A172 (cell line): ENCODE measurements at regions not wholly inside any gene's neighbourhood (a gene's known extent, or its start where the extent isn't known, plus 50 kb on each side); places are given as distances from the start of the nearest gene placed in this dataset.

Experiments
- DNase-seq: peaks from one replicate; pipeline ENCODE4 v3.0.0-alpha.2; 2015; ENCODE audit warnings: low spot score

GRCh38 chr2:150011161-150011730 is 423.7 kb upstream of the MMADHC start:
- DNase-seq: no peak

DNA sequence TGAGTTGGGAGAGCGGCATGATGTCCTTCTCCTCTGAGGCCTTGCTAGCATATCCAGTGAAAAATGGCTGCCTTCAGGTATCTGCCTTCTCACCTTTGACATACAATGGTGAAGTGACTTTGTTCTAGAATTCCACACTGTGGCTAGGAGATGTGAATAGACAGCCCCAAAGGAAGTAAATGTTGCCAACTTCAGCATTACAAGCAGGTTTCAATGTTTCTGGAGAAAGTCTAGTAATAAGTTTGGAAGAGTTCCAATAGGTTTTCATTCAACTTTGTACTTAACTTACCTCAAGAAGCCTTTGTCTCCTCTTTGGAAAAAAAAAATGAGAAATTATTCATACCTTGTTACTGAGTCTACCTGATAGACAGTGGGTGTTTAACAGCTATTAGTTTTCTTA is 421.3 kb upstream of the MMADHC start:
- no peak for DNase-seq

GRCh38 chr2:150007815-150008430 is 420.3 kb upstream of the MMADHC start:
- DNase-seq: no peak

DNA sequence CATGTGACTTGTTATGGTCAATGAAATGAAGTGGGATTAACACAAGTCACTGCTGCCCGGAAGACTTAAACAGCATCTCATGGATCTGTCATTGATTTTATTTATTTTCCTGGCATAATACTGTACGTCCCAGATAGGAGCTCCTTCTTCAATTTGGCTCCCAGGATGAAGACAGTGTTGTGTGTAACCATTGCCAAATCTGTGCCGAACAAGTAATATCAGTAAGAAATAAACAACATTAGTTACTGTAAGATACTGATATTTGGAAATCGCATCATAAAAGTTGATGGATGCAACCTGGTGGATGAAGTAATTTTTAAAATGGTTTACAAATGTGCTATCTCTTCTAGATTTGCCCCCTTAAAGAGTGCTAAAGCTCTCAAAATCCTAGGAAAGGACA is 419.0 kb upstream of the MMADHC start:
- DNase-seq: no peak

GRCh38 chr2:150003544-150003943 is 416.0 kb upstream of the MMADHC start:
- DNase-seq: no peak

DNA sequence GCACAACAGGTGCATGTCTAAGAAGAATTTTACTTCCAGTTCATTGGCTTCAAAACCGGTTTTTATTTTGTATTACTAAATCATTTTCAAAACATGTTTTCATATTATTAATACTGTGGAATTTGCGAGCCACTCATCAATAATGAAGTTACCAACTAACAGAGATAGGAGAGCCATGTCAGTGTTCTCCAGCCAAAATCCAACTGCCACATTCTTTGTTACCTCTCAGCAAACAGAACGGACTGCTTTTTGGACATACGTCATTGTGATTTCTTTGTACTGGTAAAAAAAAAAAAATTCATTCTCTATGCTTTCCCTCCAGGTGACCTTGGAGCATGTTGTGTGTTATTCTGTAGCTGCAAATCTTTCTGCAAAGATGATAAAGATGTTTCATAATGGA is 414.2 kb upstream of the MMADHC start:
- no peak for DNase-seq

DNA sequence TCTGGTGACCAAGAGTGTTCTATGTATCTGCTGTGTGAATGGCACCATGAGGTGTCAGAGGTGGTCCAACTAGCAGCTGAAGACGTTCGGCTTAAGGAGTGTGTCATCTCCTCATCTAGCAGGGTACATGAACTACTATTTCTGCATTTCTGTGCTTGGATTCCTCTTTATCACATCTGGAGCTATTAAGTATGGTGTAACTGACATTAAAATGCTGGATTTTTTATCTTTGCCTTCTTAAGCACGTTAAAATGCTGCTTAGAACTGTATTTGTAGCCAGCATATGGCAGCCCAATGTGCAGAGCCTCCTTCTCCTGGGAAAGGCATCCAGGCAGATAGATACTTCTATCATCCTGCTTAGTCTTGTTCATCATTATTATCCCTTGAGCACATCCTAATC is 409.3 kb upstream of the MMADHC start:
- DNase-seq: no peak

GRCh38 chr2:149994057-149994728 is 406.6 kb upstream of the MMADHC start:
- peak; percentile 96 for DNase-seq

- no peak for DNase-seq
These were observed 405.7 kb upstream of the MMADHC start for GRCh38 chr2:149993316-149993715.

DNA sequence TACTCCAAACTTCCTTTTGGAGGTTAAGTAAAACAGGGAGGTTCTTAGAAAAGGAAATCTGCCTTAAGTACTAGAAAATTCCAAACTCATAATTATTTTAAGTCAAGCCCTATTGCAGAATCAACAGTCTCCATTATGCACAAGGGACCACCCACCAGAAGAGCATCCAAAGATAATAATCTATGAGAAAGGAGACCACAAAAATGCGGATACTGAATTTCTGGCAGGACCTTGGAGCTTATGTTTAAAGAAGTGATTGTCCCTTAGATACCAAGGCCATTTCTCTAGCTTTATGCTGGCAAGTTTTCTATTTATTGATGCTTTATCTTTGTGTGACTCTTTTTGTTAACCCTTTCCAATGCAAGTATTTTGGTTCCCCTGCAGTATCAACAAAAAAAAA is 404.0 kb upstream of the MMADHC start:
- DNase-seq: peak; percentile 58

DNA sequence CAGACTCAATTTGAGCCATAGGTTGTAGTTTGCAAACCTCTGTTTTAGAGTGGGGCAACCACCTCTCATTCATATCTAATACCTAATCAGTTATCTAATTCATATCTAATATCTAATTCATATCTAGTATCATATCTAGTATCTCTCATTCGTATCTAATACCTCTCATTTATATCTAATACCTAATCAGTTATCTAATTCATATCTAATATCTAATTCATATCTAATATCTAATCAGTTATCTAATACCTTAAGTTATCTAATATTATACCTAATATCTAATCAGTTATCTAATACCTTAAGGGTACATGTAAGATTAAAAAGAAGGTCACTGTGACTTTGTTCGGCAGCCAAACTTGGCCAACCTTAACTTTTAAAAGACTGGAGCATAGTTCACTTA is 403.4 kb upstream of the MMADHC start:
- no peak for DNase-seq

DNA sequence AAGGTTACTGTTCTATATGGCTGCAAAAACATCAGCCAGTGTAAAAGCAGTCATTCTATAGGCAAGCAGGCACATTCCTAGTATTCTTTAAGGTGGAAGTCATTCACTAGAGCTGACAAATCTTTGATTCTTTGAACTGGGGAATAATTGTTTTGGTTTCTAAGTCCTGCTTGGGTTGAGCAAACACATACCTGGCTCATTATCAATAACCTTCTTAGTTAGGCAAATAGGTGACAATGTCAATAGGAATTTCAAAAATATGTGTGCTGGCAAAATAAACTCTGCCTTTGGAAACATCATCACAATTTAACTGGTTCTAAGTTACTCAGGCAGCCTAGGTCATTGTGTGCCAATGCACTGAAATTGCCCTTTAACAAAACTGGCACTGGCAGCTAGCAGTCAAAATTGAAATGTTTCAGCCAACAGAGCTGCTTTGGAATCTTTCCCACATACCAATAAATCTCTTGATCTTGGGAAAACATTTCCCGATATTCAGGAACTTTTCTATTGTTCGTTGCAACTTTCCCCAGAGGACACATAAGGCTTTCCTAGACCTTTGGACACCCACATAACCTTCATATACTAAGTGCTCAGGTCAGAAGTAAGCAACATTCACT is 402.0 kb upstream of the MMADHC start:
- no peak for DNase-seq

DNA sequence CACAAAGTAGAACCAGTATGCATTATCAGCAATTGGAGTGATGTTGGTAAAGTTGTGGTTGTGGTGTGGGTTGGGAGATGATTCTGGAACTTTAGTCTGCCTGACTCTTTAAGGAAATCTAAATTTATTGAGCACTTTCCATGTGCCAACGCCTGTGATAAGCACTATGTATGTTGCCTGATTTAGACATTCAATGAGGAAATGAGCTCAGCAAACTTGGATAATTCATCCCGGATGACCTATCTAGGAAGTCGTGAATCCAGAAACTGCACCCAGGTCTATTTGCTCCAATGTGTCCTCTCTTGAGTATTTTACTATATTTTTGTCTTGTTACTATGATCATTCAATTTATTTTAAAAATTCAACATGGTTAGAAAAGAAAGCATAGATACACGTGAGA is 400.8 kb upstream of the MMADHC start:
- DNase-seq: no peak

GRCh38 chr2:149986861-149987260 is 399.3 kb upstream of the MMADHC start:
- no peak for DNase-seq

DNA sequence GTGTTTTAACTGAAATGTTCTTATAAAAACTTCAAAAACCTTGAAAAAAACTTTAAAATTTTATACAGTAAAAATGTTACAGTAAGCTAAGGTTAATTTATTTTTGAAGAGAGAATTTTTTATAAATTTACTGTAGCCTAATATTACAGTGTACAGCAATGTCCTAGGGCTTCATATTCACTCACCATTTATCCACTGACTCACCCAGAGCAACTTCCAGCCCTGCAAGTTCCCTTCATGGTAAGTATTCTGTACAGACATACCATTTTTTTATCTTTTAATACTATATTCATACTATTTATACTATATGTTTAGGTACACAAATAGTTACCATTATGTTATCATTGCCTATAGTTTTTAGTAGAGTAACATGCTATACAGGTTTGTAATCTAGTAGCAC is 396.7 kb upstream of the MMADHC start:
- no peak for DNase-seq

DNA sequence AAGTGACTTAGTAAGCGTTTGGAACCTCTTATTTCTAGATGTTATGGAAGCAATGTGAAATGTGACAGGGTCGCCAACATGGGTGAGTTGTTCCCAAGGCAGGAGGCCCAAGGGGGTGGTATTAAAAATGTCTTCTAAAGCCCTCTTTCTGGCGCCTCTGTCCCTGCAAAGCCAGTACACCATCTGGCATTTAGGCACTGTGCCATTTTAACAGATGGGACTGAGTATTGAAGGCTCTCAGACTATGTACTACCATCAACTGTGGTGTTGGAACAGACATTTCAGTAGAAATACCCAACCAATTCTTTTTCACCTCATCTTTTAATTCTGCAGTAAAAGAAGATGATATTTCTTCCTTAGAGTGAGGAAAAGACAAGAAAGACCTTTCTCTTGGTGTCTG is 384.5 kb upstream of the MMADHC start:
- no peak for DNase-seq

DNA sequence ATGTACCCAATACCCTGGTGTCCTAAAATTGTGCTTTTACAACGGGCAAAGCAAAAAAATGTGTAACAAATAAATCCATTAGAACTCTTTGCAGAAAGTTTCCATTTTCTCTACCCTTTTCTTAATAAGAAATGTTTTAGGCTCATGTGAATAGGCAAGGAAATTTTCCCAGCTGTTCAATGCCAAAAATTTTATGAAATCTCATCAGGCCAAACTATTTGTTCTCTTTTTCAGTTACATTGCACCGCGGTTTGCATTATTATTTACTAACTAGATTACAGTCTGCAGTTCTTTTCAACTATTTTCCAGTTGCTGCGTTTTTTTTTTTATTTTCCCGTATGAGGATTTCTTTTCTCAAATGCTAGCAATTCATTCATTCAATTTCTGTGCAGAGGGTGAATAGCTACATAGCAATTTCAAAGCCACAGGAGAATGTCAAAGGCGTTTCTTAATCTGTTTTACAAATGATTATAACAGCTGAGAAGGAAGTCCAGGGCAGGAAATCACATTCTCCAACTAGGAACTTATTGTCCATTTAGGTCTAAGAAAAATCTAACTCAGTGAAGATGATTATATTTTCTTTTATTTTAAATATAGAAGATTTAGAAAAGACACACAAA is 367.5 kb upstream of the MMADHC start:
- DNase-seq: no peak

- DNase-seq: no peak
These were observed 366.1 kb upstream of the MMADHC start for GRCh38 chr2:149953627-149954026.

DNA sequence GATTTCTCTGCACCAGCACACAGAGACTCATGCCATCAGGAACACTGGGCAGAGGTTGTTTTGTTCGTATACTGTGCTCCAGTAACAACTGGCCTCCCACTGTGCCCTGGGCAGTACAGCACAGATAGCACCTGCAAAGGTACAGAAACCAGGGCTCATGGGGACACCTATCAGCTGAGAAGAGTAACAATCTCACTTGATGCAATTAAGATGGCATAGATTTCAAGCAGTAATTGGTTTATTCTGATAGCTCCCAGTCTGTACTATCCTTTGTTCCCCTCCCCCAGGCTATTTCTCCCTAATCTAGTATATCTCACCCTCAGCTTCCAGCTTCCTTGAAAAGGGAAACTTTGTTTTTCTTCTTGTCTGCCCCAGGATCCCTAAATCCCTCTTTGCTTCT is 343.9 kb upstream of the MMADHC start:
- no peak for DNase-seq

DNA sequence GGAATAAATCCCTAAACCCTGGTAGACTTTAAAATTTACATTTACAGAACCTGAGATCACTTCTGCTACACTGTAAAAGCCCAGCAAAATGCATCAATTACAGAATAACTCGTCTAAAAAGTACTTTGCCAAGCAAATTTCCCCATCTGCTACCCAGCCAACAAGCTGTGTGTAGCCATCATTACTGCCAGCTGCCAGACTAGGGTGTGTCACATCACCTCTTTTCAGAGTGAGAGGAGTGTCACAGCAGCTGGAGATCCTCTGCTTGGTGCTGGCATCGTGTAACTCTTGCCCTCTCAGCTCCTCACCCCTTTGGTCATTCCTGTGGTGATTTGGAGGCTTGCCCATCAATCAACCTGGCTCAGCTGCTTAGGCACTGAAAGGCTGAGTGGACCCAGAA is 340.4 kb upstream of the MMADHC start:
- DNase-seq: no peak

GRCh38 chr2:149926149-149926548 is 338.6 kb upstream of the MMADHC start:
- DNase-seq: no peak

GRCh38 chr2:149924549-149925213 is 337.1 kb upstream of the MMADHC start:
- DNase-seq: no peak
